Limb (tissue), 2 donors: ENCODE measurements at regions not wholly inside any gene's neighbourhood (a gene's known extent, or its start where the extent isn't known, plus 50 kb on each side); places are given as distances from the start of the nearest gene placed in this dataset.
A peak's percentile ranks its signal among the peaks of the same experiment; 100 is the strongest.
"Not testable (repeated sequence)": the region's sequence is repeated elsewhere in the genome, so short reads cannot be mapped to it uniquely, and the experiment has no call there.

Experiments
- DNase-seq, 2 donors: peaks; one replicate each; pipeline ENCODE4 v3.0.0-alpha.2; 2016; ENCODE audit errors: extremely low spot score in 2 of 2

GRCh38 chr1:245062741-245063305 is 92.0 kb upstream of the KIF26B start:
- no peak for DNase-seq

- not testable (repeated sequence) for DNase-seq
These were observed 93.0 kb upstream of the KIF26B start for GRCh38 chr1:245061808-245062207.

- peak in 1 of 2 donors; percentile 5 for DNase-seq
These were observed 94.0 kb upstream of the KIF26B start for GRCh38 chr1:245060684-245061374.

- no peak for DNase-seq
These were observed 94.9 kb upstream of the KIF26B start for GRCh38 chr1:245059806-245060424.

GRCh38 chr1:245058882-245059281 is 95.9 kb upstream of the KIF26B start:
- DNase-seq: no peak

- DNase-seq: no peak
These were observed 96.3 kb upstream of the KIF26B start for GRCh38 chr1:245058436-245058835.

GRCh38 chr1:245056913-245057312 is 97.9 kb upstream of the KIF26B start:
- no peak for DNase-seq

- DNase-seq: not testable (repeated sequence)
These were observed 98.5 kb upstream of the KIF26B start for GRCh38 chr1:245056296-245056695.

- DNase-seq: no peak
These were observed 99.0 kb upstream of the KIF26B start for GRCh38 chr1:245055752-245056151.

GRCh38 chr1:245054507-245055270 is 100.1 kb upstream of the KIF26B start:
- no peak for DNase-seq

- no peak for DNase-seq
These were observed 100.7 kb upstream of the KIF26B start for GRCh38 chr1:245054105-245054504.

GRCh38 chr1:245052258-245052657 is 102.5 kb upstream of the KIF26B start:
- DNase-seq: no peak

GRCh38 chr1:245051349-245052221 is 103.2 kb upstream of the KIF26B start:
- DNase-seq: no peak

- no peak for DNase-seq
These were observed 108.0 kb upstream of the KIF26B start for GRCh38 chr1:245046769-245047168.

GRCh38 chr1:245046315-245046714 is 108.5 kb upstream of the KIF26B start:
- no peak for DNase-seq

- DNase-seq: no peak
These were observed 109.5 kb upstream of the KIF26B start for GRCh38 chr1:245045087-245045881.

- no peak for DNase-seq
These were observed 111.2 kb upstream of the KIF26B start for GRCh38 chr1:245043611-245043940.

- no peak for DNase-seq
These were observed 113.6 kb upstream of the KIF26B start for GRCh38 chr1:245041058-245041698.

GRCh38 chr1:245039196-245039595 is 115.6 kb upstream of the KIF26B start:
- no peak for DNase-seq

GRCh38 chr1:245036102-245036501 is 118.7 kb upstream of the KIF26B start:
- DNase-seq: no peak
